NCI-H2196 (cell line): ENCODE measurements at regions not wholly inside any gene's neighbourhood (a gene's known extent, or its start where the extent isn't known, plus 50 kb on each side); places are given as distances from the start of the nearest gene placed in this dataset.
A peak's percentile ranks its signal among the peaks of the same experiment; 100 is the strongest.
"Not testable (repeated sequence)": the region's sequence is repeated elsewhere in the genome, so short reads cannot be mapped to it uniquely, and the experiment has no call there.

Experiments
- DNase-seq: peaks from one replicate; lab custom pipeline; 2025; ENCODE audit not compliant: unreplicated experiment; lab: John Stamatoyannopoulos, UW

GRCh38 chrX:10676235-10676957, 56.0 kb upstream of the MID1 start:
- DNase-seq: no peak

- DNase-seq: no peak
These were observed 57.1 kb upstream of the MID1 start for GRCh38 chrX:10677490-10677889.

- DNase-seq: no peak
These were observed 59.0 kb upstream of the MID1 start for GRCh38 chrX:10679387-10679786.

GRCh38 chrX:10681167-10681566, 60.8 kb upstream of the MID1 start:
- no peak for DNase-seq

GRCh38 chrX:10683631-10684030, 63.2 kb upstream of the MID1 start:
- DNase-seq: not testable (repeated sequence)

GRCh38 chrX:10685923-10686595, 65.7 kb upstream of the MID1 start:
- DNase-seq: no peak

- DNase-seq: not testable (repeated sequence)
These were observed 71.4 kb upstream of the MID1 start for GRCh38 chrX:10691751-10692150.

- DNase-seq: no peak
These were observed 77.4 kb upstream of the MID1 start for GRCh38 chrX:10697616-10698317.

GRCh38 chrX:10698318-10698640, 77.9 kb upstream of the MID1 start:
- no peak for DNase-seq

- DNase-seq: no peak
These were observed 81.6 kb upstream of the MID1 start for GRCh38 chrX:10702031-10702430.

GRCh38 chrX:10706342-10706741, 86.0 kb upstream of the MID1 start:
- not testable (repeated sequence) for DNase-seq

- DNase-seq: no peak
These were observed 87.4 kb upstream of the MID1 start for GRCh38 chrX:10707773-10708172.

- DNase-seq: no peak
These were observed 88.9 kb upstream of the MID1 start for GRCh38 chrX:10709276-10709675.

- DNase-seq: no peak
These were observed 94.1 kb upstream of the MID1 start for GRCh38 chrX:10714531-10714930.

- peak; percentile 35 for DNase-seq
These were observed 102.5 kb upstream of the MID1 start for GRCh38 chrX:10722851-10723250.

- no peak for DNase-seq
These were observed 104.7 kb upstream of the MID1 start for GRCh38 chrX:10725071-10725470.

GRCh38 chrX:10726647-10727046, 106.3 kb upstream of the MID1 start:
- DNase-seq: no peak

GRCh38 chrX:10728806-10729389, 108.5 kb upstream of the MID1 start:
- no peak for DNase-seq

- no peak for DNase-seq
These were observed 119.0 kb upstream of the MID1 start for GRCh38 chrX:10739426-10739825.

- no peak for DNase-seq
These were observed 120.6 kb upstream of the MID1 start for GRCh38 chrX:10741003-10741402.

- no peak for DNase-seq
These were observed 121.2 kb upstream of the MID1 start for GRCh38 chrX:10741550-10741949.

GRCh38 chrX:10743476-10743875, 123.1 kb upstream of the MID1 start:
- DNase-seq: no peak
